ENCODE measurements at regions not wholly inside any gene's neighbourhood (a gene's known extent, or its start where the extent isn't known, plus 50 kb on each side); places are given as distances from the start of the nearest gene placed in this dataset.

DNA sequence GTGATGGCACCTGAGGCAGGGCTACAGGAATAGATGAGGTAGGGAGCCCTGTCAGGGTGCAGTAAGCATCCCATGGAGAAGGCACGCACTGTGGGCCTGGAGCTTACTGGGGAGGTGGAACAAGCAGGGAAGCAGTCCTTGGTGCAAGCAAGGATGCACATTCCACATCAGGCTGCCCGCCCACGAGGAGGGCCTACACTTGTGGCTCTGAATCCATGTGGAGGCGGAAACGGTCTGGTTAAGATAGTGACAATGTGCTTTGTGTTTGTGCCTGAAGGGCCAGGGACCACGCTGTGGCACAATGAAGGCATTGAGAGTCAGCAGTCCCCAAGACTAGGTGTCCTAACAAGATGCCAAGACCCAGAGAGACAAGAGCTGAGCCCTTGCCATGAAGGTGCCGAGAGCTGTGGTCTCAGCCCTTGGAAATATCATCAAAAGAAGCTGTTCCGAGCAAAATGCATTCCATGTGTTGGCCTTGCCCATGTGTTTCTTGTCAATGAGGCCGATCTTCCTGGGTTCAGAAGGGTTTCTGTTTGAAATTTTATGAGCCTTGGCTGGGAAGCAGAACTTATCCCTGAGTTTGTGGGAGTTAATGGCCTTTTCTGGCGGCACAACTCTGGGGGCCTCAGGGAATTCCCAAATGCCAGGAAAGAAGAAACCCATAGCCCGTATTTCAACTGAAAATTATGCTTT is 111.9 kb downstream of the NGF start:
- Histone ChIP-seq H3K9me1 (ENCODE audit: insufficient read depth, low read length) (peaks cover 8% of the 10 kb centered on the region), H3K27ac (ENCODE audit: insufficient read depth, low read length) (no peak overlapping the region), H3K18ac (ENCODE audit: low read depth, low read length) (no peak overlapping the region), H3K4me1 (ENCODE audit: control insufficient read depth, insufficient read depth, low read length) (peaks cover 9% of the 10 kb centered on the region), H3K36me3 (ENCODE audit: control insufficient read depth, insufficient read depth, low read length) (no peaks in the 10 kb centered on the region), H3K23ac (ENCODE audit: low read depth, low read length) (peak overlapping the region; percentile 35; the same call in 1 of the 2 replicates), H3K14ac (replicated peaks; ENCODE audit: low read depth, low read length) (peak overlapping the region; percentile 36), H2AFZ (replicated peaks; ENCODE audit: low read length, poor library complexity) (peak overlapping the region; percentile 9), H3K9ac (ENCODE audit: low read depth, low read length) (no peak overlapping the region), H2AK5ac (ENCODE audit: low read depth, low read length) (peak overlapping the region; percentile 72), H4K5ac (ENCODE audit: low read depth, low read length) (no peak overlapping the region), H2BK20ac (ENCODE audit: low read depth, low read length) (peak overlapping the region; percentile 96), H3K4ac (ENCODE audit: low read depth, low read length) (peak overlapping the region; percentile 94; the same call in 1 of the 2 replicates), H2BK15ac (ENCODE audit: low read depth, low read length) (peak overlapping the region; percentile 71; the same call in 2 of the 3 replicates), H3K56ac (ENCODE audit: extremely low read depth, insufficient read depth, low read length) (no peak overlapping the region), H3K79me1 (ENCODE audit: low read depth in 1 of 2, low read length in 2 of 2) (no peaks in the 10 kb centered on the region), H4K20me1 (ENCODE audit: insufficient read depth, low read length) (no peaks in the 10 kb centered on the region), H3K9me3 (ENCODE audit: control insufficient read depth, insufficient read depth, low read length) (no peaks in the 10 kb centered on the region), H3K27me3 (ENCODE audit: control insufficient read depth, insufficient read depth, low read length) (no peaks in the 10 kb centered on the region), H2BK120ac (ENCODE audit: low read depth, low read length) (peak overlapping the region; percentile 98; the same call in 1 of the 2 replicates), H3K4me2 (ENCODE audit: low read depth, low read length) (no peak overlapping the region), H2AK9ac (replicated peaks; ENCODE audit: low read depth, low read length, poor library complexity) (no peak overlapping the region), H4K8ac (ENCODE audit: low read depth in 2 of 2, low read length in 2 of 2) (no peak overlapping the region), H4K91ac (ENCODE audit: insufficient read depth, low read depth, low read length) (peak overlapping the region; percentile 45; the same call in 1 of the 2 replicates), H3K4me3 (ENCODE audit: insufficient read depth, low read depth, low read length) (no peak overlapping the region), H2BK5ac (ENCODE audit: low read depth, low read length, poor library complexity, severe bottlenecking) (no peak overlapping the region)
- dilution Hi-C loops (cut with HindIII; ENCODE audit: low sequenced_read_pairs, unreplicated experiment) (no loop called here), intact Hi-C loops (cut with micrococcal nuclease) (no loop called here), in situ Hi-C loops (cut with MboI; ENCODE audit: low sequenced_read_pairs) (no loop called here)
- DNase-seq = no peak
- ChIA-PET POLR2A (ENCODE audit: unreplicated experiment) (no interaction called here), CTCF (no interaction called here)
- no TSS peak for BruUV-seq (replicated peaks)
- no peak for ATAC-seq (ENCODE audit: low read depth)
- TF ChIP-seq CHD1 (IDR thresholded peaks at IDR 0.05; ENCODE audit: low read depth, low read length) (no peak), MAZ (IDR thresholded peaks at IDR 0.05; ENCODE audit: borderline replicate concordance, low read depth, low read length) (no peak), RFX5 (IDR thresholded peaks at IDR 0.05; ENCODE audit: low read depth, low read length) (no peak), SMC3 (IDR thresholded peaks at IDR 0.05; ENCODE audit: low read depth, low read length) (no peak)
- TF ChIP-seq, protein P1, sequence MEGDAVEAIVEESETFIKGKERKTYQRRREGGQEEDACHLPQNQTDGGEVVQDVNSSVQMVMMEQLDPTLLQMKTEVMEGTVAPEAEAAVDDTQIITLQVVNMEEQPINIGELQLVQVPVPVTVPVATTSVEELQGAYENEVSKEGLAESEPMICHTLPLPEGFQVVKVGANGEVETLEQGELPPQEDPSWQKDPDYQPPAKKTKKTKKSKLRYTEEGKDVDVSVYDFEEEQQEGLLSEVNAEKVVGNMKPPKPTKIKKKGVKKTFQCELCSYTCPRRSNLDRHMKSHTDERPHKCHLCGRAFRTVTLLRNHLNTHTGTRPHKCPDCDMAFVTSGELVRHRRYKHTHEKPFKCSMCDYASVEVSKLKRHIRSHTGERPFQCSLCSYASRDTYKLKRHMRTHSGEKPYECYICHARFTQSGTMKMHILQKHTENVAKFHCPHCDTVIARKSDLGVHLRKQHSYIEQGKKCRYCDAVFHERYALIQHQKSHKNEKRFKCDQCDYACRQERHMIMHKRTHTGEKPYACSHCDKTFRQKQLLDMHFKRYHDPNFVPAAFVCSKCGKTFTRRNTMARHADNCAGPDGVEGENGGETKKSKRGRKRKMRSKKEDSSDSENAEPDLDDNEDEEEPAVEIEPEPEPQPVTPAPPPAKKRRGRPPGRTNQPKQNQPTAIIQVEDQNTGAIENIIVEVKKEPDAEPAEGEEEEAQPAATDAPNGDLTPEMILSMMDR (conservative IDR thresholded peaks at IDR 0.05; ENCODE audit: low read depth, low read length) = no peak
- 93% methylated on average over 5 of the region's 11 CpGs; no CpG with 5 or more reads in 1 of the 2 experiments for WGBS, 2 experiments (ENCODE audit: extremely low coverage in 2 of 2, insufficient read length in 1 of 2)
